ENCODE measurements at regions not wholly inside any gene's neighbourhood (a gene's known extent, or its start where the extent isn't known, plus 50 kb on each side); places are given as distances from the start of the nearest gene placed in this dataset.

DNA sequence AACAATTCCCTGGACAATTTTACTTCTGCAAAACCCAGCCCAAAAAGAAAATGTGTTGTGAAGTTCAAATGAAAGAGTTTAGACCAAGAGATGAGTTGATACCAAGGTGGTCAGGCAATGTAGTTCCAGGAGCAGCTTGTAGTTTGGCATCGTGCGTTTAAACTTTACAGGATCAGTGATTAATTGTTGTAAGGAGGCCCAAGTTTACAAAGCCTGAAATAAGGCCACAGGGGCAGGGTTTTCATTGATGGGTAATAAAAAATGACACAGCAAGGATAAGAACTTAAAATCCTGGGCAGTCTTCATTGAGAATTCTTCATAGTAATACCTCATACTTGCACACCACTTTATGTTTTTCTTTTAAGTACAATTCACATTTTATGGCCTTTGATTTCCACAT is 463.9 kb upstream of the HNRNPA3 start:
- H3K36me3 Mint-ChIP-seq (ENCODE audit: low read depth), result no peaks in the 10 kb centered on the region
- peaks cover 20% of the 10 kb centered on the region for H3K4me1 Mint-ChIP-seq
- no peak for DNase-seq (ENCODE audit: low read depth, low spot score)
- peaks cover 3% of the 10 kb centered on the region for H3K9me3 Mint-ChIP-seq
- no peak overlapping the region for H3K27ac Mint-ChIP-seq (ENCODE audit: unreplicated experiment)
- no peak for TF ChIP-seq CTCF (conservative IDR thresholded peaks at IDR 0.05)
- H3K27me3 Mint-ChIP-seq (ENCODE audit: low read depth), result peaks cover 6% of the 10 kb centered on the region
- no peak overlapping the region for H3K4me3 Mint-ChIP-seq

DNA sequence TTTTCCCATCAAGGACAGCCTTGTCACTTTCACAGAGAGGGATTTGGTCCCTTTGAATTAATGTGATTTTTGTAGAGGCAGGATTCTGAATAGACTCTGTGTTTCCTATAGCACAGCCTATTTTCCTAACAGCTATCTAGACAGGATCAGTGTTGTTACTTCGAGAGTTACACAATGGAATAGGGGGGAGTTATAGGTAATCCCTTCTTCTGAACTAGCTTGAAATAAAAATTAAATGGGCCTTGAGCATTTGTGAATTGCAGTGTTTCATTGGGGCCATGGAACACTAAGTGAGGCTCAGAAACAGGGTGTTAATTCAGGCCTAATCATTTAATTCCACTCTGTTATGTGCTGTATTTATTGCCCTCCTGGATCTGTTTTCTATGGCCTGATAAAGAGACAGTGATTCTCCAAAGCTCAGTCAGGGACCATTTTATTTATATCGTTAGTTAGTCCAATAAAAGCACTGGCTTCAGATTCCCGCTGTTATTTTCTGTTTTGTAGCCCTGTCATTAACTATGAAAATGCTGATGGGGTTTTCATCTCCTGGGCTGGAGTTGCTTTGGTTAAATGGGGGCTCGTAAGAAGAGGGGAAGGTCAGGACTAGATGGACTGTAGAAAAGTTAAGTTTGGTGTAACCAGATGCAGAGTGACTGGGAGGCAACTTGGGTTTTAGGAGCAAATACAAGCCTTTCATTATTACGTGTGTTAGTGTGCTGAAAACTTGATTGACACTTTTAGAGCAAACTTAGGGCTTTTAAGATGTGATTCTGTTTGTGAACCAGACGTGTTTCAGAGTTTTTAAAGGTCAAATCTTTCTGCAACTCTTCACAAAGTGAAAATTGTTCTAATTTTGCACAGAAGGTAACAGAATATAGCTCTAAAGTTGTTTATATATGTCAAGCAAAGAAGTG is 461.0 kb upstream of the HNRNPA3 start:
- H3K27me3 Mint-ChIP-seq (ENCODE audit: low read depth), result no peaks in the 10 kb centered on the region
- H3K4me3 Mint-ChIP-seq, result no peak overlapping the region
- H3K27ac Mint-ChIP-seq (ENCODE audit: unreplicated experiment), result no peak overlapping the region
- H3K4me1 Mint-ChIP-seq, result peaks cover 17% of the 10 kb centered on the region
- DNase-seq (ENCODE audit: low read depth, low spot score), result no peak
- no peaks in the 10 kb centered on the region for H3K36me3 Mint-ChIP-seq (ENCODE audit: low read depth)
- TF ChIP-seq CTCF (conservative IDR thresholded peaks at IDR 0.05), result no peak
- H3K9me3 Mint-ChIP-seq, result peaks cover 3% of the 10 kb centered on the region

DNA sequence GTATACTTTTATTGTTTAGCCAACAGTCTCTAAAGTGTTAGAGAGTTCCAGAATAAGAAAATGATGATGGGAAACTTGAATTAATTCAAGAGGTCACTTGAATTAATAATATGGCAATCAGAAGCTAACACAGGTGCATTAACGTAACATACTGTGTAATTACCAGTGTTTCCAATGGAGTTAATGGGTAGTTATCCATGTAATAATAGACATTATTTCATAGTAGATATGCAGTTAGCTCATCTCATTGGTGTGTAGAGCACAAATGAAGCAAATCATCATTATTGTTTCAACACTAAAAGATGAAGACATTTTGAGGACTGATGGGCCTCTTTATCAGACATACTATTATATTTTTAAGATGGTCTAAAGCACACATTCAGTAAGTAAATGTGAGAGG is 460.3 kb upstream of the HNRNPA3 start:
- Mint-ChIP-seq H3K4me3 (no peak overlapping the region), H3K36me3 (ENCODE audit: low read depth) (no peaks in the 10 kb centered on the region), H3K27me3 (ENCODE audit: low read depth) (no peaks in the 10 kb centered on the region), H3K9me3 (peaks cover 3% of the 10 kb centered on the region), H3K4me1 (peaks cover 17% of the 10 kb centered on the region), H3K27ac (ENCODE audit: unreplicated experiment) (no peak overlapping the region)
- TF ChIP-seq CTCF (conservative IDR thresholded peaks at IDR 0.05), result no peak
- DNase-seq (ENCODE audit: low read depth, low spot score), result no peak

DNA sequence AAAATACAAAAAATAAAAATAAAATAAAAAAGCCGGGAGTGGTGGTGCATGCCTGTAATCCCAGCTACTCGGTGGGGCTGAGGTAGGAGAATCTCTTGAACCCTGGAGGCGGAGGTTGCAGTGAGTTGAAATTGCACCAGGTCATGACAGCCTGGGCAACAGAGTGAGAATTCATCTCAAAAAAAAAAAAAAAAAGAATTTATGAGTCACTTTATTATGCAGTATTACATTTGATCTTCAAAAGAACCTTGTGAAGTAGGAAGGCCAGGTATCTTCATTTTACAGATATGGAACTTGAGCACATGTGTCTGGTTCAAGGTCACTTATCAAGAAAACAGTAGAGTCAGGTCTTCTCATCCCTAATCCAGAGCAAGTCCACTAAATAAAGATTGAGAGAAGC is 459.4 kb upstream of the HNRNPA3 start:
- H3K27me3 Mint-ChIP-seq (ENCODE audit: low read depth), result peaks cover 2% of the 10 kb centered on the region
- peaks cover 3% of the 10 kb centered on the region for H3K9me3 Mint-ChIP-seq
- no peak overlapping the region for H3K4me3 Mint-ChIP-seq

GRCh38 chr2:176753752-176754474 is 458.7 kb upstream of the HNRNPA3 start:
- DNase-seq (ENCODE audit: low read depth, low spot score), result no peak
- H3K4me3 Mint-ChIP-seq, result no peak overlapping the region

More for the DNA sequence above, 459.4 kb upstream of the HNRNPA3 start:
- H3K4me1 Mint-ChIP-seq, result peaks cover 17% of the 10 kb centered on the region
- DNase-seq (ENCODE audit: low read depth, low spot score), result no peak
- H3K36me3 Mint-ChIP-seq (ENCODE audit: low read depth), result no peaks in the 10 kb centered on the region
- no peak overlapping the region for H3K27ac Mint-ChIP-seq (ENCODE audit: unreplicated experiment)
- no peak for TF ChIP-seq CTCF (conservative IDR thresholded peaks at IDR 0.05)

More at GRCh38 chr2:176753752-176754474, 458.7 kb upstream of the HNRNPA3 start:
- no peaks in the 10 kb centered on the region for H3K36me3 Mint-ChIP-seq (ENCODE audit: low read depth)
- peaks cover 3% of the 10 kb centered on the region for H3K9me3 Mint-ChIP-seq
- H3K4me1 Mint-ChIP-seq, result peaks cover 17% of the 10 kb centered on the region
- peaks cover 2% of the 10 kb centered on the region for H3K27me3 Mint-ChIP-seq (ENCODE audit: low read depth)
- no peak overlapping the region for H3K27ac Mint-ChIP-seq (ENCODE audit: unreplicated experiment)
- TF ChIP-seq CTCF (conservative IDR thresholded peaks at IDR 0.05), result no peak

Data from neural crest cell (in vitro differentiated cells).